ENCODE measurements at regions not wholly inside any gene's neighbourhood (a gene's known extent, or its start where the extent isn't known, plus 50 kb on each side); places are given as distances from the start of the nearest gene placed in this dataset.

DNA sequence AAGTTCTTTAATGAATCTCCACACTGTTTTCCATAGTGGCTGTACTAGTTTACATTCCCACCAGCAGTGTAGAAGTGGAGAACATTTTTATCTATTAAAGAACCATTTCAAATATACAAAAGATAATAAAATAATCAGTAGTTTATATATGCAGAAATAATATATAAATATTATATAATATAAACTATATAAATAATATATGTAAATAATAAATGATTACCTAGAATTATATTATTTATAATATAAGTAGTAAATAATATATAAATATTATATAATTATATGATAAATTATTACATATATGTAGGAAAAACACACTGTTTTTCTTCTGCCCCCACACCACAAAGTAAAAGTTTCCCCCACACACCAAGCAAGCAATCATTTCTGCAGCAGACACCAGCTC is 83.5 kb upstream of the NEUROD6 start:
- TF ChIP-seq POLR2AphosphoS5 (IDR thresholded peaks at IDR 0.05; ENCODE audit: borderline replicate concordance, low read depth, low read length) (no peak), EZH2 (IDR thresholded peaks at IDR 0.05) (no peak), FOXP2 (optimal IDR thresholded peaks at IDR 0.05; ENCODE audit: control extremely low read depth, extremely low read length, insufficient read depth) (no peak)
